ENCODE measurements at regions not wholly inside any gene's neighbourhood (a gene's known extent, or its start where the extent isn't known, plus 50 kb on each side); places are given as distances from the start of the nearest gene placed in this dataset.
"Not testable (repeated sequence)": the region's sequence is repeated elsewhere in the genome, so short reads cannot be mapped to it uniquely, and the experiment has no call there.

- H3K4me3 Mint-ChIP-seq, result no peak overlapping the region
- H3K27me3 Mint-ChIP-seq, result no peaks in the 10 kb centered on the region
- DNase-seq, result no peak
- H3K36me3 Mint-ChIP-seq (ENCODE audit: low read depth), result no peaks in the 10 kb centered on the region
- H3K9me3 Mint-ChIP-seq, result no peaks in the 10 kb centered on the region
- peaks cover 2% of the 10 kb centered on the region for H3K4me1 Mint-ChIP-seq (ENCODE audit: low read depth)
- no peak overlapping the region for H3K27ac Mint-ChIP-seq
These were observed 213.5 kb upstream of the IRF2BP2 start for GRCh38 chr1:234823191-234824176.

DNA sequence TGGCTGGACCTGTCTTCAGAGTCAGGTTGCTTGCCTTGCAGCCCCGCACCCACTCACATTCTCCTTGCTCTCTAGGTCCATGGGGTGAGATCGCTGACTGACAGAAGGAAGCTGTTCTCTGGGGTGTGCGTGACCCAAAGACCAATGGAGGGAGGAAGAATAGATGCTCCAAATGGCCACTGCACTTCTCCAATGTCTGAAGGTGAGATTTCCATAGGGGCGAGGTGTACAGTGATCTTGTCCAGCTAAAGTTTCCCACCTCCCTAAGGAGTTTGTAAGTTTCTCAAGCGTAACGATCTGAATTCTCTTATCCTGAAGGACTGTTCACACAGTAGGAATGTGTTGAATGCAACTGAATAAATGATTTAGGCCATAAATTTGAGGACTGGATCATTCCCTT lies 211.9 kb upstream of the IRF2BP2 start:
- Mint-ChIP-seq H3K36me3 (ENCODE audit: low read depth) (no peaks in the 10 kb centered on the region), H3K27me3 (no peaks in the 10 kb centered on the region), H3K4me3 (no peak overlapping the region), H3K9me3 (no peaks in the 10 kb centered on the region), H3K4me1 (ENCODE audit: low read depth) (peaks cover 2% of the 10 kb centered on the region), H3K27ac (no peak overlapping the region)
- no peak for DNase-seq

DNA sequence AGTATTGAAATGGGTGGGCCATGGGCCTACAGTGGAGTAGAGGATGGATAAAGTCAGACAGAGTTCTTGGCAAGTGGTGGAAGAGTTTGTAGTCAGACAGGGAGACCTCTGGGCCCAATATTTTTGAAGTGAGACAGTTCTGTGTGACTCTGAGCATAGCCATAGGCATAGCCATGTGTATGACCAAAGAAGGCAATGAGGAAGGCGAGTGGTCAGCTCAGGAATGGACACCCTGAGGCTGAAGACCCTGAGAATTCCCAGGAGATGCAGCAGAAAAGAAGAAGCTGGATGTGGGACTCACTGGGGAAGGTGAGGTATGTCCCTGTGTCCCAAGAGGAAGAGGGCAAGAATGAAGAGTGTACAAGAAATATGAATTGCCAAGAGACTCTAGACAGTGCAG lies 210.6 kb upstream of the IRF2BP2 start:
- Mint-ChIP-seq H3K4me1 (ENCODE audit: low read depth) (peaks cover 2% of the 10 kb centered on the region), H3K36me3 (ENCODE audit: low read depth) (no peaks in the 10 kb centered on the region), H3K27ac (no peak overlapping the region), H3K9me3 (no peaks in the 10 kb centered on the region), H3K27me3 (no peaks in the 10 kb centered on the region), H3K4me3 (no peak overlapping the region)
- DNase-seq, result no peak

DNA sequence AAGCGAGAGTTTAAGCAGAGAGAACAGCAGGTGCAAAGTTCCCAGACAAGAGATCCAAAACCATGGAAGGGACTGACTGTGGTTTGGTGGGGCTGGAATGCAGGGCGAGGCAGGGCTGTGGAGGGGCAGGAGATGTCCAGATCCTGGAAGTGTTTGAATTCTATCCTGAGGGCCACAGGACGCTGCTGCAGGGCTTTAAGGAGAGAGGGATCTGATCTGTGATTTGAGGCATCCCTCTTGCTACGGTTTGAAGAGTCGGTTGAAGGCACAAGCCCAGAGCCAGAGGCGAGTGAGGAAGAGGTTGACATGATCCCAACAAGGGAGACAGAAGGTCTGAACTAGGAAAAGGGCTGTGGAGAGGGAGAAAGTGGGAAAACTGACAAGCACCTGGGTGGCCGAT lies 209.9 kb upstream of the IRF2BP2 start:
- H3K27me3 Mint-ChIP-seq; H3K36me3 Mint-ChIP-seq (ENCODE audit: low read depth); DNase-seq; H3K4me1 Mint-ChIP-seq (ENCODE audit: low read depth); H3K9me3 Mint-ChIP-seq; H3K4me3 Mint-ChIP-seq; H3K27ac Mint-ChIP-seq: not testable (repeated sequence)

DNA sequence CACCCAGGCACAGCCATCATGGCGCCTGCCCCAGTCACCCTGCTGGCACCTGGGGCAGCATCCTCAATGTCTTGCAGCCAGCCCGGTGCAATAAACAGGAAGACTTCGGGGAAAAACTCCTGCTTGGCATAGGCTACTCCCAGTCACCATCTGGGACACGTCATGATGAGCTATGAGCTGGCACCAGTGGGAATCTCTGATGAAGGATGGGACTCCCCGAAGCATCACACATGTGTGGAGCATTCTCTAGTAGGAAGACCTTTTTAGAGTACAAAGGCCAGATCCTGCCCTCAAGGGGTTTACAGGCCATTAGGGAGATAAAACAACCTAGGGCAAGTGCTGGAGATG lies 208.0 kb upstream of the IRF2BP2 start:
- H3K9me3 Mint-ChIP-seq; H3K4me1 Mint-ChIP-seq (ENCODE audit: low read depth); H3K27me3 Mint-ChIP-seq; H3K27ac Mint-ChIP-seq; DNase-seq; H3K36me3 Mint-ChIP-seq (ENCODE audit: low read depth); H3K4me3 Mint-ChIP-seq: not testable (repeated sequence)

DNA sequence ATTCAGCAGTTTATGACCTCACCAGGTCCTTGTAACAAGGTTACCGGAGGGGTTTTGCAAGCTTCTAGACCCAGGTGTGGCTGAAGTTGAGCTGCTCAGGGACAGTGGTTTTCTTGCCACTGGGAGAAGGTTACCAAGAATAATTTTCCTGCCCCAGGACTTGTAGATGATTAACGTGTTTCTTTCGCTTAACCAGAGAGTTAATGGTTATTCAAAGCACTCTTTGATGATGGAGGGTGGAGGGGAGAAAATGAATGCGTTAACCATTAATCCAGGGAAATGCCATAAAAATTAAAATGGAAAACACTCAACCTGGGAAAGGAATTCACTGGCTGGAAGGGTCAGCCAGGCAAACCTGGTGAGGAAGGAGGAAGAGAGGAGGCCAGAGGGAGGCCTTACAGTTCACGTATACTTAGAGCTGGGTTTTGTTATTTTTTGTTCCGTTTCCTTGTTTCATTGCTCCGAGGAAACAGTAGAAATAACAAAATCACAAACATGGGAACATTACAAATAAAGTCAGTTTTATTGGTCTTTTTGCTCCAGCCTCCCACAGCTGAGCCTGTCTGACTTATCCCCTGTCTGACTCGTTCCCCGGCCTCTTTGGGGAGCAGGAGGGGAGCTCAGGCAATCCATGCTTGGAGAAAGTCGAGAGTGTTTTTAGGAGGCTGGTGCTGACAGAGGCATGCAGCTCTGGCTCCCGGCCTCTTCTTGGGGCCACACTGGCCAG lies 207.5 kb upstream of the IRF2BP2 start:
- not testable (repeated sequence) for H3K36me3 Mint-ChIP-seq (ENCODE audit: low read depth); H3K4me1 Mint-ChIP-seq (ENCODE audit: low read depth); H3K4me3 Mint-ChIP-seq; H3K9me3 Mint-ChIP-seq; H3K27ac Mint-ChIP-seq; H3K27me3 Mint-ChIP-seq; DNase-seq

- not testable (repeated sequence) for H3K9me3 Mint-ChIP-seq; H3K27me3 Mint-ChIP-seq; H3K36me3 Mint-ChIP-seq (ENCODE audit: low read depth); H3K4me1 Mint-ChIP-seq (ENCODE audit: low read depth); H3K27ac Mint-ChIP-seq; H3K4me3 Mint-ChIP-seq; DNase-seq
These were observed 206.9 kb upstream of the IRF2BP2 start for GRCh38 chr1:234816864-234817263.

- H3K36me3 Mint-ChIP-seq (ENCODE audit: low read depth); H3K4me1 Mint-ChIP-seq (ENCODE audit: low read depth); H3K27me3 Mint-ChIP-seq; H3K27ac Mint-ChIP-seq; H3K9me3 Mint-ChIP-seq; H3K4me3 Mint-ChIP-seq; DNase-seq: not testable (repeated sequence)
These were observed 206.3 kb upstream of the IRF2BP2 start for GRCh38 chr1:234816186-234816851.

- not testable (repeated sequence) for H3K9me3 Mint-ChIP-seq, H3K4me3 Mint-ChIP-seq
These were observed 205.4 kb upstream of the IRF2BP2 start for GRCh38 chr1:234815295-234815815.

GRCh38 chr1:234814235-234814634 lies 204.3 kb upstream of the IRF2BP2 start:
- not testable (repeated sequence) for H3K36me3 Mint-ChIP-seq (ENCODE audit: low read depth); H3K4me1 Mint-ChIP-seq (ENCODE audit: low read depth)

More at GRCh38 chr1:234815295-234815815, 205.4 kb upstream of the IRF2BP2 start:
- not testable (repeated sequence) for H3K4me1 Mint-ChIP-seq (ENCODE audit: low read depth); DNase-seq; H3K36me3 Mint-ChIP-seq (ENCODE audit: low read depth); H3K27me3 Mint-ChIP-seq; H3K27ac Mint-ChIP-seq

GRCh38 chr1:234811824-234812223 lies 201.8 kb upstream of the IRF2BP2 start:
- not testable (repeated sequence) for DNase-seq; H3K4me3 Mint-ChIP-seq; H3K9me3 Mint-ChIP-seq; H3K36me3 Mint-ChIP-seq (ENCODE audit: low read depth); H3K27me3 Mint-ChIP-seq; H3K4me1 Mint-ChIP-seq (ENCODE audit: low read depth); H3K27ac Mint-ChIP-seq

More at GRCh38 chr1:234814235-234814634, 204.3 kb upstream of the IRF2BP2 start:
- not testable (repeated sequence) for H3K9me3 Mint-ChIP-seq, H3K27me3 Mint-ChIP-seq, DNase-seq, H3K4me3 Mint-ChIP-seq, H3K27ac Mint-ChIP-seq

- not testable (repeated sequence) for H3K27ac Mint-ChIP-seq; DNase-seq; H3K4me3 Mint-ChIP-seq; H3K27me3 Mint-ChIP-seq; H3K9me3 Mint-ChIP-seq; H3K4me1 Mint-ChIP-seq (ENCODE audit: low read depth); H3K36me3 Mint-ChIP-seq (ENCODE audit: low read depth)
These were observed 200.7 kb upstream of the IRF2BP2 start for GRCh38 chr1:234810726-234811125.

DNA sequence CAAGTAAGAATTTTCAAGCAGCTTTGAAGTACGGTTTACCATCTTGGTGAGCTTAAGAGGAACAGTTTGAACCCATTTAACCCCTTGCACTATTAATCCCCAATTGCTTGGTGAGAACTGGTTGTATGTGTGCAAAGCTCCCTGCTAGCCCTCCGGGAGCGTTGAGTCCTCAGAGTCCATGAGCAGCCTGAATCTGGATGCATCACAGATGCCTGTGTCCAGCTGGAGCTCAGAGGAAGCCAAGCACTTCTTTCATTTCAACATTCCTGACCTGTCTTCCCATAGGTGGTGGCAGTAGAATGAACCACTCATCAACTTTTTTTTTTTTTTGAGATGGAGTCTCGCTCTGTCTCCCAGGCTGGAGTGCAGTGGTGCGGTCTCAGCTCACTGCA lies 199.9 kb upstream of the IRF2BP2 start:
- H3K4me3 Mint-ChIP-seq; DNase-seq; H3K9me3 Mint-ChIP-seq; H3K27me3 Mint-ChIP-seq; H3K27ac Mint-ChIP-seq; H3K4me1 Mint-ChIP-seq (ENCODE audit: low read depth); H3K36me3 Mint-ChIP-seq (ENCODE audit: low read depth): not testable (repeated sequence)

- H3K4me1 Mint-ChIP-seq (ENCODE audit: low read depth); H3K36me3 Mint-ChIP-seq (ENCODE audit: low read depth); H3K27me3 Mint-ChIP-seq; H3K9me3 Mint-ChIP-seq; H3K4me3 Mint-ChIP-seq; DNase-seq; H3K27ac Mint-ChIP-seq: not testable (repeated sequence)
These were observed 199.2 kb upstream of the IRF2BP2 start for GRCh38 chr1:234808943-234809853.

Measured in activated T-cell treated with anti-CD3 and anti-CD28 coated beads, Interleukin-2, amount 50 U/mL, for 24 hours (primary cell).